ENCODE measurements at regions not wholly inside any gene's neighbourhood (a gene's known extent, or its start where the extent isn't known, plus 50 kb on each side); places are given as distances from the start of the nearest gene placed in this dataset.

- Histone ChIP-seq H3K4me3 (ENCODE audit: low read depth, low read length) (no peak overlapping the region), H3K36me3 (no peaks in the 10 kb centered on the region), H3K27me3 (no peaks in the 10 kb centered on the region; the same call in 1 of the 2 replicates), H3K4me1 (no peaks in the 10 kb centered on the region; the same call in 1 of the 2 replicates), H3K9me3 (no peaks in the 10 kb centered on the region)
- no peak for DNase-seq
- TF ChIP-seq, protein P1, sequence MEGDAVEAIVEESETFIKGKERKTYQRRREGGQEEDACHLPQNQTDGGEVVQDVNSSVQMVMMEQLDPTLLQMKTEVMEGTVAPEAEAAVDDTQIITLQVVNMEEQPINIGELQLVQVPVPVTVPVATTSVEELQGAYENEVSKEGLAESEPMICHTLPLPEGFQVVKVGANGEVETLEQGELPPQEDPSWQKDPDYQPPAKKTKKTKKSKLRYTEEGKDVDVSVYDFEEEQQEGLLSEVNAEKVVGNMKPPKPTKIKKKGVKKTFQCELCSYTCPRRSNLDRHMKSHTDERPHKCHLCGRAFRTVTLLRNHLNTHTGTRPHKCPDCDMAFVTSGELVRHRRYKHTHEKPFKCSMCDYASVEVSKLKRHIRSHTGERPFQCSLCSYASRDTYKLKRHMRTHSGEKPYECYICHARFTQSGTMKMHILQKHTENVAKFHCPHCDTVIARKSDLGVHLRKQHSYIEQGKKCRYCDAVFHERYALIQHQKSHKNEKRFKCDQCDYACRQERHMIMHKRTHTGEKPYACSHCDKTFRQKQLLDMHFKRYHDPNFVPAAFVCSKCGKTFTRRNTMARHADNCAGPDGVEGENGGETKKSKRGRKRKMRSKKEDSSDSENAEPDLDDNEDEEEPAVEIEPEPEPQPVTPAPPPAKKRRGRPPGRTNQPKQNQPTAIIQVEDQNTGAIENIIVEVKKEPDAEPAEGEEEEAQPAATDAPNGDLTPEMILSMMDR (IDR thresholded peaks at IDR 0.05; ENCODE audit: low read depth, low read length): no peak
Observed at GRCh38 chr7:41142904-41143473, 559.9 kb downstream of the INHBA start.

GRCh38 chr7:41139789-41140188 lies 563.1 kb downstream of the INHBA start:
- H3K36me3 ChIP-seq: no peaks in the 10 kb centered on the region
- no peaks in the 10 kb centered on the region; the same call in 1 of the 2 replicates for H3K27me3 ChIP-seq
- H3K4me1 ChIP-seq: no peaks in the 10 kb centered on the region; the same call in 1 of the 2 replicates
- H3K4me3 ChIP-seq (ENCODE audit: low read depth, low read length): no peak overlapping the region
- no peak for DNase-seq
- H3K9me3 ChIP-seq: no peaks in the 10 kb centered on the region
- TF ChIP-seq, protein P1 (IDR thresholded peaks at IDR 0.05; ENCODE audit: low read depth, low read length): no peak

- H3K9me3 ChIP-seq: no peaks in the 10 kb centered on the region
- TF ChIP-seq, protein P1 (IDR thresholded peaks at IDR 0.05; ENCODE audit: low read depth, low read length): no peak
- H3K4me3 ChIP-seq (ENCODE audit: low read depth, low read length): no peak overlapping the region
- H3K27me3 ChIP-seq: no peaks in the 10 kb centered on the region
- DNase-seq: no peak
- no peaks in the 10 kb centered on the region; the same call in 1 of the 2 replicates for H3K4me1 ChIP-seq
- no peaks in the 10 kb centered on the region for H3K36me3 ChIP-seq
Observed at GRCh38 chr7:41136551-41136950, 566.3 kb downstream of the INHBA start.

- TF ChIP-seq, protein P1 (IDR thresholded peaks at IDR 0.05; ENCODE audit: low read depth, low read length): no peak
- Histone ChIP-seq H3K36me3 (no peaks in the 10 kb centered on the region), H3K27me3 (no peaks in the 10 kb centered on the region), H3K4me1 (no peaks in the 10 kb centered on the region; the same call in 1 of the 2 replicates), H3K9me3 (no peaks in the 10 kb centered on the region), H3K4me3 (ENCODE audit: low read depth, low read length) (no peak overlapping the region)
- no peak for DNase-seq
Observed at GRCh38 chr7:41135511-41135910, 567.4 kb downstream of the INHBA start.

DNA sequence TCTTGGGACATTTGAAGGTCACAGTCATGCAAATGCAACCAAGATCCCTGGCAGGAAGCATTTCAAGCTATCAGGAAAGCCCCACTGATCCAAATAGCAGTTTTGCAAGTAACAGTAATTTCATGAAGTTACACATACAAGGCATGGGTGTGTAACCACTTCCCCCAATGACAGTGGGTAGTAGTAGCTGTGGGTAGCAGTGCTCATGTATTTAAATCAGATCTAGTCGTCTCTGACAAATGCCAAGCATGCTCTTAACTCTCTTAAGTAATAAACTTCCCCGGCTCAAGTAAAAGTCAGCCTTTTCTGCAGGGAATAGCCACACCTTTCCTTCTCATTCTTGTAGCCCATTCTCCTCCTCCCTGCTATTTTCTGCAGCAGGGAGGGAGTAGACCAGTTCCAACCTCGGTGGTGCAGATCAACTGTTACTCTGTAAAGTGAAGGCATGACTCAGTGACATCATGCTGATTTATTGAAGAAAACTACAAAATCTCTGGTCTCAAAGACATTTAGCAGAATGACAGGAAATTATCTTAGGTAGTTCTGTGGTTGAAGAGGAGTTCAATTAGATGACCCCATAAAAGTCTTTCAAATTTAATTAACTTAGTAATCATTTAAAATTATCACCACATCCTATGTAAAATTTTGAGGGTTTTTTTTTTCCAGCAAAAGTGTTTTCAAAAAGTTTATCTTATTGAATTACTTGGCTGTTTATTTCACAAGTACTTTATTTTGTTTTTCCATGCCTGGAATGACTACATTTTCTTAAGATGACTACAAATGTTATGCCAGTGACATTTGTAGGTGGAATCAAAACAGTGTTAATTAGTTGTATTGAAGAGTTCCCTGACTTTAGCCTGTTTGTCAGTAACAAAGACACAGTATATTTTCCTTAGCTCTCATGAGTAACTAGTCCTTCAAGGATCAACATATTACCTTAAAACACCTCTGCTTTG lies 568.3 kb downstream of the INHBA start:
- H3K36me3 ChIP-seq: no peaks in the 10 kb centered on the region
- no peaks in the 10 kb centered on the region for H3K9me3 ChIP-seq
- DNase-seq: no peak
- TF ChIP-seq, protein P1 (IDR thresholded peaks at IDR 0.05; ENCODE audit: low read depth, low read length): no peak
- H3K4me3 ChIP-seq (ENCODE audit: low read depth, low read length): no peak overlapping the region
- no peaks in the 10 kb centered on the region; the same call in 1 of the 2 replicates for H3K4me1 ChIP-seq
- H3K27me3 ChIP-seq: no peaks in the 10 kb centered on the region
